Ishikawa (cell line): ENCODE measurements at regions not wholly inside any gene's neighbourhood (a gene's known extent, or its start where the extent isn't known, plus 50 kb on each side); places are given as distances from the start of the nearest gene placed in this dataset.

Experiments
- CREB1 ChIP-seq: IDR thresholded peaks from 2 replicates; pipeline ENCODE4 v1.6.1; 2012; ENCODE audit warnings: low read depth
- EP300 ChIP-seq: IDR thresholded peaks from 2 replicates; pipeline ENCODE4 v1.6.1; 2012; ENCODE audit warnings: borderline replicate concordance
- MAX ChIP-seq: IDR thresholded peaks from 2 replicates; pipeline ENCODE4 v1.6.1; 2012
- NFIC ChIP-seq: IDR thresholded peaks from 2 replicates; pipeline ENCODE4 v1.6.1; 2012
- REST ChIP-seq: IDR thresholded peaks from 2 replicates; pipeline ENCODE4 v1.6.1; 2012; ENCODE audit warnings: low read depth, mild to moderate bottlenecking
- USF1 ChIP-seq: IDR thresholded peaks from 2 replicates; pipeline ENCODE4 v1.6.1; 2012
- YY1 ChIP-seq: IDR thresholded peaks from 2 replicates; pipeline ENCODE4 v1.6.1; 2012; ENCODE audit warnings: low read depth

- no peak for TF ChIP-seq USF1
- TF ChIP-seq CREB1: no peak
- TF ChIP-seq YY1: no peak
- no peak for TF ChIP-seq EP300
- TF ChIP-seq REST: no peak
- no peak for TF ChIP-seq NFIC
- TF ChIP-seq MAX: no peak
These were observed 164.8 kb downstream of the PPIAL4G start for GRCh38 chr1:148318123-148318903.
